ENCODE measurements at regions not wholly inside any gene's neighbourhood (a gene's known extent, or its start where the extent isn't known, plus 50 kb on each side); places are given as distances from the start of the nearest gene placed in this dataset.

DNA sequence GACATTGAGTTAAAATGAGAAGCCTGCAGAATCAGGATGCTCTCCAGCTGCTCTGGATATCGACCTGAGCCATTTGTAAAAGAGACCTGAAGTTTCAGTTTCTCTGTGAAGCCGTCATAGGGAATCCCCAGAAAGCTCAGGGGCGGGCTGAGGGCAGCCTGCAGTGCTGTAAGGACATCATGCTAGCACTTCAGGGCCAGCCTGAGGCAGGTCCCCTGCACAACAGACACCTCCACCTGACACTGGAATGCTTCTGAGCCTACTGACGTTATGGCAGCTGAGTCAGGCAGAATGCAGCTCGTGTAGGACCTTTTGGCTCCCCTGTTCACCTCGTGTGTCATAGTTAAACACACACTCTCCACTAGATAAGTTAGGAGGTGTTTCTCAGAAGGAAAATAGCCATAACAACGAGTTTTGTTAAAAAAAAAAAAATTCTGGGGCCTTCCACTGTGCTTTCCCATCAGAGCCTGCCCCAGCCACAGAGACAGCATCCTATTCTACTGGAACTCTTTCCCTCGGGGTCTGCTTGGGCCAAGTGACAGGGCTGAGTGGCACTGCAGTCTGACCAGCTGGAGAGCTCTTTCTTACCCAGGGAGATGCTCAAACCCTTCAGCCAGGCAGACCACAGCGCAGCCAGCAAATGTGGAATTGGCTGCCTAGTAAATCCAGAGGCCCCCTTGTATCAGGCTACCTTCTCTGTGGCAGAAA lies 354.9 kb downstream of the DIRAS2 start:
- no peaks in the 10 kb centered on the region for H3K27me3 ChIP-seq
- no peaks in the 10 kb centered on the region for H3K4me1 ChIP-seq (ENCODE audit: low read depth)
- H3K36me3 ChIP-seq, result no peaks in the 10 kb centered on the region
- no peaks in the 10 kb centered on the region for H3K9me3 ChIP-seq (ENCODE audit: low read depth)
- no peak for TF ChIP-seq CTCF (IDR thresholded peaks at IDR 0.05; ENCODE audit: low read depth, low read length)
- DNase-seq (ENCODE audit: low read depth in 1 of 2, low spot score in 1 of 2), result no peak
- H3K27ac ChIP-seq, result no peak overlapping the region
- no peak overlapping the region for H3K4me3 ChIP-seq

DNA sequence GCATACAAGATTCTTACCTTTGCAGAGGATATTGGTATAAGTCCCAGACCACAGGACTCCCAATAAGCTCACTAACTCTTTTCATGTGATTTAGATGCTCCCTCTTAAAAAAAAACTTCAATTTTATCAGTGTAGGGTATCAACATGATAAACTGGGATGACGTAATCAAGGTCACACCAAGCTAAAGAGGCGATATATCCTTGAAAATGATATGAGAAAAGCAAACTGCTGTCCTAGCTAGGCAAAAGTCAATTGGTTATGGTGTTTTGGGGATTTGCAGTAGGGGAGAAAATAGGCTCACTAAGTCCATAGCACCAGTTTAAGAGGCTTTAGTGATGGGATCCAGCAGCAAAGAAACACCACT lies 354.4 kb downstream of the DIRAS2 start:
- TF ChIP-seq CTCF (IDR thresholded peaks at IDR 0.05; ENCODE audit: low read depth, low read length), result no peak
- no peak overlapping the region for H3K4me3 ChIP-seq
- no peak for DNase-seq (ENCODE audit: low read depth in 1 of 2, low spot score in 1 of 2)
- H3K36me3 ChIP-seq, result no peaks in the 10 kb centered on the region
- no peaks in the 10 kb centered on the region for H3K4me1 ChIP-seq (ENCODE audit: low read depth)
- H3K27me3 ChIP-seq, result no peaks in the 10 kb centered on the region
- no peak overlapping the region for H3K27ac ChIP-seq
- no peaks in the 10 kb centered on the region for H3K9me3 ChIP-seq (ENCODE audit: low read depth)

DNA sequence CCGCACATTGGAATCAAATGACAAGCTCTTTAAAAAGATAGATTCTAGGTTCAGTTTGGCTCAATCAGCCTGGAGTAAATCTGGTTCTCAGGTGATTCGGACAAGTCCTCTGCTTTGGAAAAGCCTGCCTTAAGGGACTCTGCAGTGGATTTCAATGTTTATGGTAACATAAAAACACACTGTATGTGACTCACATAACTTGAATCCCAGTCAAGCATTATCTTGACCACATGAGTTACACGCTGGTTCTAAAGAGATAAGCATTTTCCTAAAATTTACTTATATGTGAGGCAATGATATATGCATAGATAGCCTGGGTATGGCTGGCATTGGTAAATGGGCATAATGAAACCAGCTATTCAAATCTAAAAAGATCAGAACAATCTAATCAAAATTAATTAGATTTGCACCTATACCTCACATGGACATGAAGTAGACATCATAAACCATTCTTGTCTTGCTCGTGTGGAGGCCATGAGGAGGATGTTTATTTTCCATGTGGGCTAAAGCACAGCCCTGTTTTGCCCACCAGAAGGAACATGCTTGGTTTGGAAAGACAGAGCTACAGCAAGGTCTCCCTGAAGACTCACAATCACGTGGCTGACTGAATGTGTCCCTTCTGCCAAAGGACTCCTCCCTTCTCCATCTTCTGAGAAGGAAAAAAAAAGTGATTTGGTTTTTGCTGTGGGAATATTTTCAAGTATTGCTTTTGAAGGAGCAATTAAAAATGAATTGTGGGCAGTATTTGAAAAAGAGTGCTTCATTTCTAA lies 351.7 kb downstream of the DIRAS2 start:
- H3K27ac ChIP-seq, result no peak overlapping the region
- DNase-seq (ENCODE audit: low read depth in 1 of 2, low spot score in 1 of 2), result peak in 1 of 2 donors; percentile 59

DNA sequence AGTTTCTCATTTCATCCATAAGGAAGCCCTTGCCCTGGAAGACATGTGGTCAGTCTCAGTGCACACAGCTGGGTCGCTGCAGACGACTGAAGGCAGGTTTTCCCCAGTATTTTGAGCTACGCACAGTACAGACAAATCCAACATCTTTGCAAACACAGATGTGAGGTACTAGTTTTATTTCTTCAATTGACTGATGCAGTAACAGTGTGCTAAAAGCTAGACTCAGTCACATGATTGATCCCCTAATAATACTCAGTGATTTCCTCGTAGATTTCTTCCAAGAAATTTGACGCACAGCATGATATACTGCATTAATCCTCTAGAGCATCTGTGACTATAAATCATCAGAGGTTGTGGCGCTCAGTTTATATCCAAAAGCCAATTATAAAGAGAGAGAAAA lies 346.1 kb downstream of the DIRAS2 start:
- DNase-seq (ENCODE audit: low read depth in 1 of 2, low spot score in 1 of 2), result no peak
- no peak for TF ChIP-seq CTCF (IDR thresholded peaks at IDR 0.05; ENCODE audit: low read depth, low read length)

More for the DNA sequence above, 351.7 kb downstream of the DIRAS2 start:
- H3K9me3 ChIP-seq (ENCODE audit: low read depth), result no peaks in the 10 kb centered on the region
- no peak for TF ChIP-seq CTCF (IDR thresholded peaks at IDR 0.05; ENCODE audit: low read depth, low read length)
- H3K4me3 ChIP-seq, result no peak overlapping the region
- no peaks in the 10 kb centered on the region for H3K4me1 ChIP-seq (ENCODE audit: low read depth)
- H3K36me3 ChIP-seq, result no peaks in the 10 kb centered on the region
- no peaks in the 10 kb centered on the region for H3K27me3 ChIP-seq

DNA sequence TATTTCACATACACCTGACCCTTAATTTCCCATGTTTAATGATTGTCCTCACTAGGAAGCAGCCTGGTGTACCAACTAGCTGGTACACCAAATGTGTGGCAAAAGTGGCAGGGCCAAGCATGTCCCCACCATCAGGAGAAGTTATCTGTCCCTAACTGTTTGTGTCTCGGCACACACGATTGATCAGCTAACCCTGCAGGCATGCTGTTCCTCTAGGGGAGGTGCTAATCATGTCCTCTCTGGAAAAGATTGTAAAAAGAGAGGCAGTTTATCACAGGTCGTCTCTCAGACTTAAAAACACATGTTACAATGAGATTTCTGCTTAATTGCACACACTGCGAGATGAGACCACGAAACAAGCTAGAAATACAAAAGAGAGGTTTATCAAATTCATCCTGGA lies 342.7 kb downstream of the DIRAS2 start:
- H3K27ac ChIP-seq, result no peak overlapping the region
- no peaks in the 10 kb centered on the region for H3K36me3 ChIP-seq
- no peak for TF ChIP-seq CTCF (IDR thresholded peaks at IDR 0.05; ENCODE audit: low read depth, low read length)
- no peaks in the 10 kb centered on the region for H3K9me3 ChIP-seq (ENCODE audit: low read depth)
- no peaks in the 10 kb centered on the region for H3K4me1 ChIP-seq (ENCODE audit: low read depth)
- no peak for DNase-seq (ENCODE audit: low read depth in 1 of 2, low spot score in 1 of 2)
- no peak overlapping the region for H3K4me3 ChIP-seq
- no peaks in the 10 kb centered on the region for H3K27me3 ChIP-seq

More for the DNA sequence above, 346.1 kb downstream of the DIRAS2 start:
- Histone ChIP-seq H3K9me3 (ENCODE audit: low read depth) (no peaks in the 10 kb centered on the region), H3K4me3 (no peak overlapping the region), H3K36me3 (no peaks in the 10 kb centered on the region), H3K4me1 (ENCODE audit: low read depth) (no peaks in the 10 kb centered on the region), H3K27ac (no peak overlapping the region), H3K27me3 (no peaks in the 10 kb centered on the region)

Data from cardiac muscle cell (in vitro differentiated cells and primary cell).